Activated naive CD8-positive, alpha-beta T cell treated with anti-CD3 and anti-CD28 coated beads, Interleukin-2, amount 10 ng/mL, durations not matched to agents 7 days and 5 days (primary cell): ENCODE measurements at regions not wholly inside any gene's neighbourhood (a gene's known extent, or its start where the extent isn't known, plus 50 kb on each side); places are given as distances from the start of the nearest gene placed in this dataset.
"Not testable (repeated sequence)": the region's sequence is repeated elsewhere in the genome, so short reads cannot be mapped to it uniquely, and the experiment has no call there.

ENCODE experiments used
- ATAC-seq: fragments of 150-1000 bp; cut with Tn5 transposase; one replicate; pipeline ENCODE4 v1.10.0; 2021; ENCODE audit warnings: low read depth, moderate library complexity
- POLR2A ChIA-PET: fragments of 350-600 bp; sonication (Branson Sonifier 250); formaldehyde crosslinking; loops from one replicate; lab custom pipeline; 2021; ENCODE audit warnings: antibody characterized with exemption; lab: Charles Lee
- DNase-seq: peaks from one replicate; pipeline ENCODE4 v3.0.0; 2021
- H3K27ac Mint-ChIP-seq: one replicate; pipeline ENCODE4 v1.8.0; 2022; ENCODE audit warnings: mild to moderate bottlenecking, mixed read lengths
- H3K27me3 Mint-ChIP-seq: one replicate; pipeline ENCODE4 v1.8.0; 2022; ENCODE audit warnings: mild to moderate bottlenecking, moderate library complexity, mixed read lengths
- H3K36me3 Mint-ChIP-seq: one replicate; pipeline ENCODE4 v1.8.0; 2021; ENCODE audit warnings: mild to moderate bottlenecking, mixed read lengths
- H3K4me1 Mint-ChIP-seq: one replicate; pipeline ENCODE4 v1.8.0; 2021; ENCODE audit warnings: mixed read lengths
- H3K4me3 Mint-ChIP-seq: one replicate; pipeline ENCODE4 v1.8.0; 2022; ENCODE audit warnings: mild to moderate bottlenecking, moderate library complexity, mixed read lengths
- H3K9me3 Mint-ChIP-seq: one replicate; pipeline ENCODE4 v1.8.0; 2021; ENCODE audit warnings: mixed read lengths

- DNase-seq = no peak
- no peaks in the 10 kb centered on the region for H3K36me3 Mint-ChIP-seq
- ATAC-seq = no peak
- H3K27me3 Mint-ChIP-seq = no peaks in the 10 kb centered on the region
- H3K27ac Mint-ChIP-seq = no peak overlapping the region
- H3K9me3 Mint-ChIP-seq = no peaks in the 10 kb centered on the region
- H3K4me1 Mint-ChIP-seq = no peaks in the 10 kb centered on the region
- no peak overlapping the region for H3K4me3 Mint-ChIP-seq
- POLR2A ChIA-PET = no interaction called here
Measured at GRCh38 chr4:137946453-137947174, 295.5 kb downstream of the SLC7A11 start.

DNA sequence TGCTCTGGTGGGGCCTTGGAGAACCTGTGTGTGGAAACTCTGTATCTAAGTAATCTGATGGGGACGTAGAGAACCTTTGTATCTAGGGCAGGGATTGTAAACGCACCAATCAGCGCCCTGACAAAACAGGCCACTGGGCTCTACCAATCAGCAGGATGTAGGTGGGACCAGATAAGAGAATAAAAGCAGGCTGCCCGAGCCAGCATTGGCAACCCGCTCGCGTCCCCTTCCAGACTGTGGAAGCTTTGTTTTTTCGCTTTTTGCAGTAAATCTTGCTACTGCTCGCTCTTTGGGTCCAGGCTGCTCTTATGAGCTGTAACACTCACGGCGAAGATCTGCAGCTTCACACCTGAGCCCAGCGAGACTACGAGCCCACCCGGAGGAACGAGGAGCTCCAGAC is 299.3 kb downstream of the SLC7A11 start:
- H3K9me3 Mint-ChIP-seq, H3K36me3 Mint-ChIP-seq, H3K4me3 Mint-ChIP-seq, POLR2A ChIA-PET, DNase-seq, H3K27ac Mint-ChIP-seq, H3K27me3 Mint-ChIP-seq, ATAC-seq, H3K4me1 Mint-ChIP-seq: not testable (repeated sequence)

DNA sequence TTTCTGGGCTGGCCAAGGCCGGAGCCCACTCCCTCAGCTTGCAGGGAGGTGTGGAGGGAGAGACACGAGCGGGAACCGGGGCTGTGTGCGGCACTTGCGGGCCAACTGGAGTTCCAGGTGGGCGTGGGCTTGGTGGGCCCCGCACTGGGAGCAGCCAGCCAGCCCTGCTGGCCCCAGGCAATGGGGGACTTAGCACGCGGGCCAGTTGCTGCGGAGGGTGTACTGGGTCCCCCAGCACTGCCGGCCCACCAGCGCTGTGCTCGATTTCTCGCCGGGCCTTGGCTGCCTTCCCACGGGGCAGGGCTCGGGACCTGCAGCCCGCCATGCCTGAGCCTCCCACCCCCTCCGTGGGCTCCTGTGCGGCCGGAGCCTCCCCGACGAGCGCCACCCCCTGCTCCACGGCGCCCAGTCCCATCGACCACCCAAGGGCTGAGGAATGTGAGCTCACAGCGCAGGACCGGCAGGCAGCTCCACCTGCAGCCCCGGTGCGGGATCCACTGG is 300.1 kb downstream of the SLC7A11 start:
- H3K27ac Mint-ChIP-seq, ATAC-seq, H3K9me3 Mint-ChIP-seq, H3K4me3 Mint-ChIP-seq, H3K27me3 Mint-ChIP-seq, DNase-seq, POLR2A ChIA-PET, H3K36me3 Mint-ChIP-seq, H3K4me1 Mint-ChIP-seq: not testable (repeated sequence)

DNA sequence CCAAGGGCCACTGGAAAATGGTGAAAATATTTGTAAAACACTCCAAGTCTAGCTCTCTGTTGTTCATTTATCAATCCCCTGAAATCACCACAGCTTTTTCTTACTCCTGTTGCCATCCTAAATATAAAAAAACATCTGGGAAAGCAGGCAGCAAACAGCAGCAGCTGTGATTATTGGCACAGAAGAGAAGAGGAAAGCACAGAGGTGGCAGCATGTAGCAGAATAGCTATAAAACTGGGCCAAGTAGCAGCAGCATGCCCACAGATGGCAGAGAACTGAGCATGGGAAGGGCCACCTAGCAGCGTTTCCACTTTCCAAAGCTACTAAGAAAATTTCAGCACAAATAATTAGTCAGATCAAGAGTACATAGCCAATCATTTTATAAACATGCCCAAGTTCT is 307.2 kb downstream of the SLC7A11 start:
- Mint-ChIP-seq H3K27ac (no peak overlapping the region), H3K9me3 (no peaks in the 10 kb centered on the region), H3K4me1 (no peaks in the 10 kb centered on the region), H3K36me3 (no peaks in the 10 kb centered on the region), H3K4me3 (no peak overlapping the region), H3K27me3 (no peaks in the 10 kb centered on the region)
- DNase-seq (no peak), ATAC-seq (no peak)
- POLR2A ChIA-PET = no interaction called here

GRCh38 chr4:137934046-137934445 is 308.1 kb downstream of the SLC7A11 start:
- Mint-ChIP-seq H3K36me3 (no peaks in the 10 kb centered on the region), H3K9me3 (no peaks in the 10 kb centered on the region), H3K27ac (no peak overlapping the region), H3K4me1 (no peaks in the 10 kb centered on the region), H3K27me3 (no peaks in the 10 kb centered on the region), H3K4me3 (no peak overlapping the region)
- no peak for ATAC-seq
- DNase-seq = no peak
- POLR2A ChIA-PET = no interaction called here

GRCh38 chr4:137927972-137928371 is 314.2 kb downstream of the SLC7A11 start:
- Mint-ChIP-seq H3K27me3 (no peaks in the 10 kb centered on the region), H3K4me3 (no peak overlapping the region), H3K4me1 (no peaks in the 10 kb centered on the region), H3K36me3 (no peaks in the 10 kb centered on the region), H3K9me3 (no peaks in the 10 kb centered on the region), H3K27ac (no peak overlapping the region)
- ATAC-seq = no peak
- no peak for DNase-seq
- POLR2A ChIA-PET = no interaction called here

DNA sequence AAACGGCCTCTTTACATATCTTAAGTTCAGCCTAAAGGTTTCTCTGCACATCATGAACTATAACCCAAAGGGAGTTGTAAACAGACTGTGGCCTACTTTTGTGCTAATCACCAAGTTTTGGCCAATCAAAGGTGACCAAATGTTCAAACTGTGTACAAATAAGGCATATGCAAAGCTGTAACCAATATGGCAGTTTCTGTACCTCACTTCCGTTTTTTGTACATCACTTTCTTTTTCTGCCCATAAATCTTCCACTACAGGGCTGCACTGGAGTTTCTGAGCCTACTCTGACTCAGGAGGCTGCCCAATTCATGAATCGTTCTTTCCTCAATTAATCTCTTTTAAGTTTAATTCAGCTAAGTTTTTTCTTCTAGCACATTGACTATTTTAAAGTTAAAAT is 318.7 kb downstream of the SLC7A11 start:
- no peak overlapping the region for H3K4me3 Mint-ChIP-seq
- no peak overlapping the region for H3K27ac Mint-ChIP-seq
- DNase-seq (no peak), ATAC-seq (no peak)
- no peaks in the 10 kb centered on the region for H3K36me3 Mint-ChIP-seq
- no peaks in the 10 kb centered on the region for H3K4me1 Mint-ChIP-seq
- H3K9me3 Mint-ChIP-seq = no peaks in the 10 kb centered on the region
- POLR2A ChIA-PET = no interaction called here
- no peaks in the 10 kb centered on the region for H3K27me3 Mint-ChIP-seq

GRCh38 chr4:137922721-137923120 is 319.4 kb downstream of the SLC7A11 start:
- ATAC-seq (no peak), DNase-seq (no peak)
- POLR2A ChIA-PET = no interaction called here
- H3K36me3 Mint-ChIP-seq = no peaks in the 10 kb centered on the region
- H3K27ac Mint-ChIP-seq = no peak overlapping the region
- H3K27me3 Mint-ChIP-seq = no peaks in the 10 kb centered on the region
- no peaks in the 10 kb centered on the region for H3K4me1 Mint-ChIP-seq
- no peak overlapping the region for H3K4me3 Mint-ChIP-seq
- H3K9me3 Mint-ChIP-seq = no peaks in the 10 kb centered on the region

DNA sequence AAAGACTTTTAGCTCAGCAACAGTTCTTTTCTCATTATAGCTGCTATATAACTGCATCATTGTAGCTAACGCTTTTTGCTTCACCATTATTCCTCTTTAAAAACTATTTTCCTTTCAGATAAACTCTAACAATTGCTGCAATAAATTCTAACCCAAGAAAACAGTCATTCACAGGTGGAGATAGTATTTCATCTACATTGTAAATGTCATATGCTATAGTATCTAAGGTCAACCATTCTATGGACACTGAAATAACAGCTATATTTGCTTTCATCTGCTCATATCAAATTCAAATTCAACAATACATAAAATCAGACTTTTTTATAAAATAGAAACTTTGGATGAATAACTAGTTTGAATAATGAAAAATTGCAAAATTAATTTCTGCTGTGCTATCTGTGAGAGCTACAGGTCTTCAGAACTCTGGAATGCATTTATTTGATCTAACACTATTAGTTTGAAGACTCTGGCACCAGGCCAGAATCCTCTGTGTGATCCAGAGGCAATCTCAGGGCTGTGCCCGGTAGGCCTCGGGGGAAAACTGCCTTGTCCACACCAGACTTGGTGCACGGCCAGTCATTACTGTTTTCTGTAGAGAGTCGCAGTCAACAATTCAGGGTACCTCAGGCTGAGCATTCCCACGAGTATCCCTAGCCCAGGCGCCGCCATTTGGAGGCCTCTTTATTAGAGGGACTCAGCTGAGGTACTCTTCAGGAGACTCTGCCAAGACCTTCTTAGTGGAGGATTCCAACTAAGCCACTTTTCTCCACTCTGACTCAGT is 332.4 kb downstream of the SLC7A11 start:
- H3K4me3 Mint-ChIP-seq = no peak overlapping the region

DNA sequence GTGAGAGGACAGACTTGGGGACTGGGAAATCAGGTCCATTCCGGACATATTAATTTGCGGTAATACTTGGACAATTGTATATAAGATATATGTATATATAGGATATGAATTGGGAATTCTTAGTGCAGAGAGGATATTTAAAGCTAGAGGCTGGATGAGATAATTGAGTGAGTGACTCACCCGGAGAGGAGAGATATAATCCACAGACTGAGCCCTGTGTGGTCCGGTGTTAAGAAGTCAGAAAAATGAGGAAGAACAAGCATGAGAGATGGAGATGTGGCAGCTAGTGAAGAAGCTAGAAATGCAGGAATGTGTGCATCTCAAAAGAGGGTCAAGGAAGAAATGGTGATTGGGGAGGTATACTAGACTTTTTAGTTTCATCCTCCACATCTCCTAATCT is 336.2 kb downstream of the SLC7A11 start:
- no peak for ATAC-seq
- Mint-ChIP-seq H3K27ac (no peak overlapping the region), H3K4me1 (no peaks in the 10 kb centered on the region), H3K9me3 (peaks cover 2% of the 10 kb centered on the region), H3K36me3 (no peaks in the 10 kb centered on the region), H3K27me3 (no peaks in the 10 kb centered on the region), H3K4me3 (no peak overlapping the region)
- POLR2A ChIA-PET = no interaction called here
- no peak for DNase-seq

More for the DNA sequence above, 332.4 kb downstream of the SLC7A11 start:
- Mint-ChIP-seq H3K36me3 (no peaks in the 10 kb centered on the region), H3K4me1 (no peaks in the 10 kb centered on the region), H3K9me3 (peaks cover 7% of the 10 kb centered on the region), H3K27me3 (no peaks in the 10 kb centered on the region), H3K27ac (no peak overlapping the region)
- no peak for DNase-seq
- POLR2A ChIA-PET = no interaction called here
- ATAC-seq = no peak

DNA sequence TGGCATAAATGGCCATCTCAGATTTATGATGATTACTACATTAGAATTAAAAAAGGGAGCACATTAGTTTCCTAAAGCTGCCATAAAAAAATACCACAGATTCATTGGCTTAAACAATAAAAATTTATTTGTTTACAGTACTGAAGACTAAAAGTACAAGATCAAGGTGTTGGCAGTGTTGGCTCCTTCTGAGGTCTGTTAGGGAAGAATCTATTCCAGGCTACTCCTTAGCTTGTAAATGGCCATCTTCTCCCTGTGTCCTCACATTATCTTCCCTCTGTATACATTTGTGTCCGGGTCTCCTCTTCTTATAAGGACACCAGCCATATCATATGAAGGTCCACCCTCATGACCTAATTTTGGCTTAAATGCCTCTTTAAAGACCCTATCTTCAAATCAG is 341.0 kb downstream of the SLC7A11 start:
- H3K9me3 Mint-ChIP-seq = peaks cover 2% of the 10 kb centered on the region
- no peak for ATAC-seq

DNA sequence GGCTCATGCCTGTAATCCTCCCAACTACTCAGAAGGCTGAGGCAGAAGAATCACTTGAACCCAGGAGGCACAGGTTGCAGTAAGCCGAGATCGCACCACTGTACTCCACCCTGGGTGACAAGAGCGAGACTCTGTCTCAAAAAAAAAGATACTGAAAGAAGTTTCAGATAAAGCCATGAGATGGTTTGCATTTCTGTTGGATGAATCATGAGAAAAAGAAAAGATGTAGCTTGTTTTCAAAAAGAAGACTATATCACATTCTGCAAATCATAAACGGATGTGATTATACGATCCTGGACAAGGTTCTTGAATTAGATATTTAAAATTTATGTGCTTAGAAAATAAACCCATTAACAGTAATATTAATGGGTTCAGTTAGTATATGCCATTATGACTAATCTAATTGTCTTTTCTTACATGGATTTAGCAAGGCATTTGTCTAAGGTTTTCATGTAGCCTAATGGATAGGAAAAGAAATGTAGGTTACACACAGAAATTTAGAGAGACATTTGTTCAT is 345.9 kb downstream of the SLC7A11 start:
- no peaks in the 10 kb centered on the region for H3K36me3 Mint-ChIP-seq
- POLR2A ChIA-PET = no interaction called here
- no peak for ATAC-seq

More for the DNA sequence above, 341.0 kb downstream of the SLC7A11 start:
- Mint-ChIP-seq H3K27me3 (no peaks in the 10 kb centered on the region), H3K27ac (no peak overlapping the region), H3K36me3 (no peaks in the 10 kb centered on the region), H3K4me1 (no peaks in the 10 kb centered on the region), H3K4me3 (no peak overlapping the region)
- DNase-seq = no peak
- POLR2A ChIA-PET = no interaction called here

DNA sequence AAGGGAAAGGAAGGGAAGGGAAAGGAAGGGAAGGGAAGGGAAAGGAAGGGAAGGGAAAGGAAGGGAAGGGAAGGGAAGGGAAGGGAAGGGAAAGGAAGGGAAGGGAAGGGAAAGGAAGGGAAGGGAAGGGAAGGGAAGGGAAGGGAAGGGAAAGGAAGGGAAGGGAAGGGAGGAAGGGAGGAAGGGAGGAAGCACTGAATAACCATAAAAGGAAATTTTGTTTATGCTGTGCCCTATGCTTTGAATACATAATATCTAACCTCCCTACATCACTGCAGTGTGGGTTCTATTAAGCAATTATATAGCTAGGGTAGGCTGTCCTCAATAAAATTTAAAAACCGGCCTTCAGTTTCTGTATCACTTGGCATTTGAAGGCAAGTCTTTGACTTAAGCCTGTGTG is 346.6 kb downstream of the SLC7A11 start:
- H3K36me3 Mint-ChIP-seq, ATAC-seq, DNase-seq, H3K27ac Mint-ChIP-seq, H3K4me3 Mint-ChIP-seq, POLR2A ChIA-PET, H3K4me1 Mint-ChIP-seq, H3K27me3 Mint-ChIP-seq, H3K9me3 Mint-ChIP-seq: not testable (repeated sequence)

More for the DNA sequence above, 345.9 kb downstream of the SLC7A11 start:
- Mint-ChIP-seq H3K4me3 (no peak overlapping the region), H3K9me3 (peaks cover 2% of the 10 kb centered on the region), H3K4me1 (no peaks in the 10 kb centered on the region), H3K27me3 (no peaks in the 10 kb centered on the region), H3K27ac (no peak overlapping the region)
- DNase-seq = no peak

- DNase-seq (no peak), ATAC-seq (no peak)
- POLR2A ChIA-PET = no interaction called here
- no peaks in the 10 kb centered on the region for H3K27me3 Mint-ChIP-seq
- no peak overlapping the region for H3K27ac Mint-ChIP-seq
- H3K4me1 Mint-ChIP-seq = no peaks in the 10 kb centered on the region
- no peaks in the 10 kb centered on the region for H3K36me3 Mint-ChIP-seq
- H3K4me3 Mint-ChIP-seq = no peak overlapping the region
- peaks cover 4% of the 10 kb centered on the region for H3K9me3 Mint-ChIP-seq
Measured at GRCh38 chr4:137892134-137892533, 350.0 kb downstream of the SLC7A11 start.
